HEK293T (cell line): ENCODE measurements at regions not wholly inside any gene's neighbourhood (a gene's known extent, or its start where the extent isn't known, plus 50 kb on each side); places are given as distances from the start of the nearest gene placed in this dataset.
"Not testable (repeated sequence)": the region's sequence is repeated elsewhere in the genome, so short reads cannot be mapped to it uniquely, and the experiment has no call there.

Experiments used
- BHLHE40 ChIP-seq: fragments of 450-650 bp; IDR thresholded peaks from 2 replicates; pipeline ENCODE4 v1.6.1; 2016; ENCODE audit warnings: mild to moderate bottlenecking, moderate library complexity, borderline replicate concordance
- ELF4 ChIP-seq: fragments of 450-650 bp; IDR thresholded peaks from 2 replicates; pipeline ENCODE4 v1.6.1; 2017; ENCODE audit warnings: antibody characterized with exemption
- FOXA1 ChIP-seq: fragments of 450-650 bp; IDR thresholded peaks from 2 replicates; pipeline ENCODE4 v1.6.1; 2016; ENCODE audit warnings: mild to moderate bottlenecking
- FOXK2 ChIP-seq: fragments of 450-650 bp; IDR thresholded peaks from 2 replicates; pipeline ENCODE4 v1.6.1; 2016; ENCODE audit warnings: mild to moderate bottlenecking
- FOXM1 ChIP-seq: fragments of 450-650 bp; IDR thresholded peaks from 2 replicates; pipeline ENCODE4 v1.6.1; 2017; ENCODE audit warnings: mild to moderate bottlenecking, borderline replicate concordance
- HDGF ChIP-seq: fragments of 450-650 bp; IDR thresholded peaks from 2 replicates; pipeline ENCODE4 v1.6.1; 2017; ENCODE audit warnings: antibody characterized with exemption, borderline replicate concordance
- PKNOX1 ChIP-seq: fragments of 450-650 bp; IDR thresholded peaks from 2 replicates; pipeline ENCODE4 v1.6.1; 2016
- SP1 ChIP-seq: fragments of 450-650 bp; IDR thresholded peaks from 2 replicates; pipeline ENCODE4 v1.6.1; 2017

GRCh38 chr2:91587908-91588535, 2896.5 kb downstream of the RPIA start:
- TF ChIP-seq PKNOX1, FOXA1, ELF4, BHLHE40, FOXM1, HDGF, FOXK2, SP1: not testable (repeated sequence)
